ENCODE measurements at regions not wholly inside any gene's neighbourhood (a gene's known extent, or its start where the extent isn't known, plus 50 kb on each side); places are given as distances from the start of the nearest gene placed in this dataset.
A peak's percentile ranks its signal among the peaks of the same experiment; 100 is the strongest.
"Not testable (repeated sequence)": the region's sequence is repeated elsewhere in the genome, so short reads cannot be mapped to it uniquely, and the experiment has no call there.

- H3K27ac ChIP-seq = no peak overlapping the region
- DNase-seq = peak in 1 of 2 experiments; percentile 18
Measured at GRCh38 chr6:81562169-81562568, 190.3 kb downstream of the TENT5A start.

GRCh38 chr6:81561731-81562130 is 190.8 kb downstream of the TENT5A start:
- no peaks in the 10 kb centered on the region for H3K9me3 ChIP-seq (replicated peaks)
- DNase-seq = no peak
- no peak overlapping the region; the same call in 1 of the 2 replicates for H3K27ac ChIP-seq
- H3K36me3 ChIP-seq = no peaks in the 10 kb centered on the region
- H3K4me3 ChIP-seq = no peak overlapping the region
- H3K27me3 ChIP-seq = no peaks in the 10 kb centered on the region
- peaks cover 27% of the 10 kb centered on the region for H3K4me1 ChIP-seq

More at GRCh38 chr6:81562169-81562568, 190.3 kb downstream of the TENT5A start:
- Histone ChIP-seq H3K27me3 (no peaks in the 10 kb centered on the region), H3K36me3 (no peaks in the 10 kb centered on the region), H3K9me3 (replicated peaks) (no peaks in the 10 kb centered on the region), H3K4me1 (peaks cover 27% of the 10 kb centered on the region), H3K4me3 (no peak overlapping the region)

GRCh38 chr6:81561071-81561564 is 191.4 kb downstream of the TENT5A start:
- Histone ChIP-seq H3K4me1 (peaks cover 27% of the 10 kb centered on the region), H3K27me3 (no peaks in the 10 kb centered on the region), H3K36me3 (no peaks in the 10 kb centered on the region), H3K4me3 (no peak overlapping the region), H3K27ac (no peak overlapping the region; the same call in 1 of the 2 replicates), H3K9me3 (replicated peaks) (no peaks in the 10 kb centered on the region)
- peak; percentile 17 to 55 for DNase-seq

- DNase-seq = no peak
- Histone ChIP-seq H3K9me3 (replicated peaks) (no peaks in the 10 kb centered on the region), H3K4me1 (peaks cover 21% of the 10 kb centered on the region), H3K27ac (no peak overlapping the region), H3K27me3 (no peaks in the 10 kb centered on the region), H3K4me3 (no peak overlapping the region), H3K36me3 (no peaks in the 10 kb centered on the region)
Measured at GRCh38 chr6:81557811-81558210, 194.7 kb downstream of the TENT5A start.

- Histone ChIP-seq H3K27ac (no peak overlapping the region), H3K27me3 (no peaks in the 10 kb centered on the region), H3K9me3 (replicated peaks) (no peaks in the 10 kb centered on the region), H3K4me3 (no peak overlapping the region), H3K36me3 (no peaks in the 10 kb centered on the region), H3K4me1 (peaks cover 9% of the 10 kb centered on the region)
- no peak for DNase-seq
Measured at GRCh38 chr6:81556551-81556950, 195.9 kb downstream of the TENT5A start.

- no peaks in the 10 kb centered on the region for H3K9me3 ChIP-seq (replicated peaks)
- H3K27ac ChIP-seq = no peak overlapping the region
- no peak for DNase-seq
- no peak overlapping the region for H3K4me3 ChIP-seq
- no peaks in the 10 kb centered on the region for H3K36me3 ChIP-seq
- H3K4me1 ChIP-seq = no peaks in the 10 kb centered on the region
- no peaks in the 10 kb centered on the region for H3K27me3 ChIP-seq
Measured at GRCh38 chr6:81553216-81553615, 199.3 kb downstream of the TENT5A start.

GRCh38 chr6:81552644-81553043 is 199.8 kb downstream of the TENT5A start:
- DNase-seq = no peak
- H3K9me3 ChIP-seq (replicated peaks) = no peaks in the 10 kb centered on the region
- H3K27ac ChIP-seq = no peak overlapping the region

GRCh38 chr6:81547149-81547548 is 205.3 kb downstream of the TENT5A start:
- no peaks in the 10 kb centered on the region for H3K9me3 ChIP-seq (replicated peaks)
- H3K36me3 ChIP-seq = no peaks in the 10 kb centered on the region
- H3K27me3 ChIP-seq = no peaks in the 10 kb centered on the region; the same call in 1 of the 2 replicates
- DNase-seq = no peak
- no peaks in the 10 kb centered on the region for H3K4me1 ChIP-seq
- H3K4me3 ChIP-seq = no peak overlapping the region
- H3K27ac ChIP-seq = no peak overlapping the region

More at GRCh38 chr6:81552644-81553043, 199.8 kb downstream of the TENT5A start:
- no peaks in the 10 kb centered on the region for H3K4me1 ChIP-seq
- H3K36me3 ChIP-seq = no peaks in the 10 kb centered on the region
- H3K27me3 ChIP-seq = no peaks in the 10 kb centered on the region
- no peak overlapping the region for H3K4me3 ChIP-seq

GRCh38 chr6:81534934-81535465 is 217.5 kb downstream of the TENT5A start:
- Histone ChIP-seq H3K9me3 (replicated peaks) (no peaks in the 10 kb centered on the region), H3K27me3 (no peaks in the 10 kb centered on the region), H3K36me3 (no peaks in the 10 kb centered on the region), H3K4me3 (no peak overlapping the region), H3K4me1 (no peaks in the 10 kb centered on the region; the same call in 1 of the 2 replicates), H3K27ac (no peak overlapping the region)
- DNase-seq = no peak

GRCh38 chr6:81531869-81532561 is 220.5 kb downstream of the TENT5A start:
- Histone ChIP-seq H3K27me3 (peaks cover 4% of the 10 kb centered on the region; the same call in 1 of the 2 replicates), H3K9me3 (replicated peaks) (no peaks in the 10 kb centered on the region), H3K36me3 (no peaks in the 10 kb centered on the region), H3K4me1 (no peaks in the 10 kb centered on the region; the same call in 1 of the 2 replicates), H3K27ac (no peak overlapping the region), H3K4me3 (no peak overlapping the region)
- DNase-seq = peak in 1 of 2 experiments; percentile 12

GRCh38 chr6:81517455-81517854 is 235.0 kb downstream of the TENT5A start:
- Histone ChIP-seq H3K36me3 (no peaks in the 10 kb centered on the region), H3K4me3 (no peak overlapping the region), H3K4me1 (no peaks in the 10 kb centered on the region), H3K27ac (no peak overlapping the region), H3K27me3 (no peaks in the 10 kb centered on the region), H3K9me3 (replicated peaks) (no peaks in the 10 kb centered on the region)
- DNase-seq = no peak

- Histone ChIP-seq H3K27ac (no peak overlapping the region), H3K4me3 (no peak overlapping the region), H3K27me3 (no peaks in the 10 kb centered on the region), H3K4me1 (no peaks in the 10 kb centered on the region), H3K9me3 (replicated peaks) (no peaks in the 10 kb centered on the region), H3K36me3 (no peaks in the 10 kb centered on the region)
- DNase-seq = no peak
Measured at GRCh38 chr6:81515562-81516453, 236.7 kb downstream of the TENT5A start.

- not testable (repeated sequence) for H3K4me3 ChIP-seq; DNase-seq; H3K36me3 ChIP-seq; H3K27me3 ChIP-seq; H3K9me3 ChIP-seq (replicated peaks); H3K27ac ChIP-seq; H3K4me1 ChIP-seq
Measured at GRCh38 chr6:81514195-81514594, 238.3 kb downstream of the TENT5A start.

GRCh38 chr6:81511423-81511822 is 241.1 kb downstream of the TENT5A start:
- no peak overlapping the region for H3K4me3 ChIP-seq
- no peaks in the 10 kb centered on the region for H3K27me3 ChIP-seq
- DNase-seq = no peak
- H3K4me1 ChIP-seq = no peaks in the 10 kb centered on the region
- H3K27ac ChIP-seq = no peak overlapping the region
- H3K9me3 ChIP-seq (replicated peaks) = no peaks in the 10 kb centered on the region
- H3K36me3 ChIP-seq = no peaks in the 10 kb centered on the region

GRCh38 chr6:81495999-81496398 is 256.5 kb downstream of the TENT5A start:
- H3K36me3 ChIP-seq = no peaks in the 10 kb centered on the region
- H3K27me3 ChIP-seq = no peaks in the 10 kb centered on the region

More at GRCh38 chr6:81495999-81496398, 256.5 kb downstream of the TENT5A start:
- Histone ChIP-seq H3K27ac (no peak overlapping the region), H3K4me3 (no peak overlapping the region), H3K9me3 (replicated peaks) (no peaks in the 10 kb centered on the region), H3K4me1 (no peaks in the 10 kb centered on the region)
- no peak for DNase-seq
